Right renal cortex interstitium (tissue), 3 donors: ENCODE measurements at regions not wholly inside any gene's neighbourhood (a gene's known extent, or its start where the extent isn't known, plus 50 kb on each side); places are given as distances from the start of the nearest gene placed in this dataset.
"Not testable (repeated sequence)": the region's sequence is repeated elsewhere in the genome, so short reads cannot be mapped to it uniquely, and the experiment has no call there.

Experiments
- DNase-seq, 3 donors: peaks; one replicate each; pipeline ENCODE4 v3.0.0-alpha.2; 2013; ENCODE audit warnings: low read depth in 3 of 3, low spot score in 2 of 3

DNA sequence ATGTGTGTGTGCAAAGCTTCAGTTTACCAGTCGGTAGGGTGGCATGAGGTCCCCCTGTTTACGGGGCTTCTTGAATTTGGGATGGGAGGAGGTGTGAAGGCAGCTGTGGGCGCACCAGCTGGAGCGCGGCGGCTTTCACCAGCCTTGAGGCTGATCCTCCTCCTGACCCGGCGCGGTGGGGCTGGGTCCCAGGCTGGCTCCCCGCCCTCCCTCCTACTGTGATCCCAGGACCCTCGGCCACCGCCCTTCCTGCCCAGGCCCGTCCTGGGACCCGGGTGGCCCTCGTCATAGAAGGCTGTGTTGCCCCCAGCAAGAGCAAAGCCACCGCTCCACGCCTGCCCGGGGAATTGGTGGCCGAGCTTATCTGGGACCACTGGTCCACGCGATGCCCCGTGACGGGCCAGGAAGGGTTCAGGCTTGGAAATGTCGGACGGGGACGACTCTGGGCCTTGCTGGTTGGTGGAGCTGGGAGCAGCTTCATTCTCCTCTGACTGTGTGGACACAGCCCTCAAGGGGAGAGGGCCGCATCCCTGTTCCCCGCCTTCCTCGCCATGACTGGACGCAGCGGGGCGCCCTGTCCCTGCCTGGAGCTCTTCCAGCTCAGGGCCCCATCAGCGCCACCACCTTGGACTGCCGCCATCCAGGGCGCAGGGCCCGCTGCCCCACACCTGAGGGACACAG lies 271.1 kb upstream of the IRX1 start:
- no peak for DNase-seq

- DNase-seq: not testable (repeated sequence)
Observed at GRCh38 chr5:3323966-3324365, 271.7 kb upstream of the IRX1 start.

DNA sequence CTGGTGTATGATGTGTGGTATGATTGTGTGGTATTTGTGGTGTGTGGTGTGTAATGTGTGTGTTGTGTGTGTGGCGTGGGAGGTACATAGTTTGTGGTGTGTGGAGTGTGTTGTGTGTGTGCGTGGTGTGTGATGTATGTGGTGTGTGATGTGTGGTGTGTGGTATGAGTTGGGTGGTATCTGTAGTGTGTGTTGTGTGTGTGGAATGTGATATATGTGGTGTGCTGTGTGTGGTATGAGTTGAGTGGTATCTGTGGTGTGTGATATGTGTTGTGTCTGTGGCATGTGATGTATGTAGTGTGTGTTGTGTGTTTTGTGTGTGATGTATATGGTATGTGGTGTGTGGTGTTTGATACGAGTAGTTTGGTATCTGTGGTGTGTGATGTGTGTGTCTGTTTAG lies 272.5 kb upstream of the IRX1 start:
- no peak for DNase-seq

DNA sequence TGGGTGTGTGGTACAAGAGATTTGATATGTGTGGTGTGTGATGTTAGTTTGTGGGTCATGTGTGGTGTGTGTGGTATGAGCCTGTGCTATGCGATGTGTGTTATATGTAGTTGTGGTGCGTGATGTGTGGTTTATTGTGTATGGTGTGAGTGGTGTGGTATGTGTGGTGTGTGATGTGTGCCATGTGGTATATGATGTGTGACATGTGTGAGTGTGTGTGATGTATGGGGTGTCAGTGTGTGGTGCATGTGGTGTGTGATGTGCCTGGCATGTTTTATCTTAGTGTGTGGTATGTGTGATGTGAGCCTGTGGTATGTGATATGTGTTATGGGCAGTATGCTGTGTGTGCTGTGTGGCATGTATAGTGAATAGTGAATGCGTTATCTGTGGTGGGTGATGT lies 273.0 kb upstream of the IRX1 start:
- no peak for DNase-seq

DNA sequence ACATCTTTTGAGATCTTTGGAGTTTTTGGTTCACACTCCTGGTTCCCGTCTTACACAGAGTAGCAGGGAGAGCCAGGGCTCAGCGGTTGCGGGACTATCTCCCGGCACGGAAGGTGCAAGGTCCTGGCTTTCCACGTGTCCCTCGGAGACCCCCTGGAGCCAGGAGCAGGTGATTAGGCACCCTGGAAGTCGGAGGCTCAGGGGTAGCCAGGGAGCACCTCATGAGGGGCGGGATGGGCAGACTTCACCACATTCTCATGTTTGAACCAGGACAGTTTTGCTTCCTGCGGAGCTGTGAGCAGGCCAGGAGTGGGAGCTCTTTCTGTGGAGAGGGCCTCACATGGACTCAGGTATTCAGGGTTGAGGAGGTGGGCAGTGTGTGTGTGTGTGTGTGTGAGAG lies 273.7 kb upstream of the IRX1 start:
- DNase-seq: no peak

- DNase-seq: no peak
Observed at GRCh38 chr5:3321119-3321760, 274.4 kb upstream of the IRX1 start.

DNA sequence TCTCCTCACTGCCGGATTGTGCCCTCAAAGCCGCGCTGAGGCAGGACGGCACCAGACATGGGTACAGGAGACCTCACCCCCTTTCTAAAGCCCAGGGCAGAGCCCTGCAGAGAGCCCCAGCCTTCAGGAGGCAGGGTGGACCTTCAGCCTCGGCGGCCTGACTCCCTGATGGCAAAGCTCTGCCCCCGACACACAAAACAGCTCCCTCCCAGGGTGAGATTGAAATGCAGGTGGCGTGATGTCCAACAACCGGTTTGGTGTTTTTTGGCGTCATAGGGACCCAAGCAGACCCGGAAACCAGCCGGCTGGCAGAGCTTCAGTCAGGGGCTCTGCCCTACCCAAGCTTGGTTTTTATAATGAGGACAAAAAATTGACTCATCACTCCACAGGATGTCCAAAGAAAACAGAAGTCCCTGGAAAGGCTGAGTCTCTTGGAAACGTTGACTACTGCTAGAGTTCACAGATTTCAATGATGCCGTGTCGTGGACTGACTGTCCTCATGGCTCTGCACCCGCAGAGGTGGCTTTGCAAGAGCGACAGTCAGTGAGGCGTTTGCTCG lies 275.2 kb upstream of the IRX1 start:
- DNase-seq: no peak

DNA sequence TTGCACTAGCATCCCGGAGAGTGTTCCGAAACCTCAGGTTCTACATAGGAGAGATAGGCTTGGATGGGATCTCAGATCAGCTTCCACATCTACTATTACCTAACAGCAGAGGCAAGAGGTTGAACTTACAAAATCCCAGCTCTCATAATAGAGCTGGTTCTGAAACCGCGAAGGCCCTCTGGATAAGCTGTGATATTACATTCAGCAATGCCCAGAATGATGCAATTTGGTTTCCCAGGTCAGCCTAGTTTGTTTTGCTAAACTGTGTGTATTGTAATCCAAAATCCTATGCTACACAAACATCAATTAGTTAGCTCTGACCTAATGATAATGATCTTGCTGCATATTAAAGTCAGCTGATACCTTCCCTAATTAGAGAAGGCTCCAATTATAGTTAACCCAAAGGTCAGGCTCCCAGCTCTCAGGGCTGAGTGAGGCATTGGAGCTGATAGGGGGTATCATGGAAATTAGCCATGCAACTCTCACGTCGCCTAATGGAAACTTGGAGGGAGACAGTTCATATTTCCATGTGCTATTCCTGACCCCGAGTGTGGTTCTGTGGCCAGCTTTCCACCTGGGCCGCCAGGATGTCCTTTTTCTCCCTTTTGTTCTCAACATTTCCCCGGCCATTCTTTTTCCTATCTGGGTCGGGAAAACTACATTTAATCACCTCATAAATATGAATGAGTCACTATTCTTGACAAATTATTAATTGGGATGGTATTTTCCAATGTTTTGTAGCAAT lies 278.4 kb upstream of the IRX1 start:
- DNase-seq: no peak

DNA sequence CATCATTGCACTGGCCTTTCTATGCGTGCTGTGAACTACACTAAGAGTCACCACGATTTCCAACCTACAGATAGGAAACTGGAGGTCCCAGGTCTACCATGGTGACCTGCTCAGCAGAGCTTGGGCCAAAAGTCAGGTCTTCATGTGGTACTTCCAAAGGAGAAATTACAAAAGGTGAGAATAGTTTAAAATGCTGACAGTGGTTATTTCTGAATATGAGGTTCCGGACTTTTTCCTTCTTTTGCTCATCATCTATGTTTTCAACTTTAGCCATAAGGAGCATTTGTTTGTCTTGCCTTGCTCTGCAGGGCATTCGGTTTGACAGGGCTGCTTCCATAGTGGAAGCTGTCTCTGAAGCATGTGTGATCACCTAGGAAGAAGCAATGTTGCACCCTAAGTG lies 282.1 kb upstream of the IRX1 start:
- no peak for DNase-seq

GRCh38 chr5:3312299-3312698 lies 283.3 kb upstream of the IRX1 start:
- DNase-seq: no peak

DNA sequence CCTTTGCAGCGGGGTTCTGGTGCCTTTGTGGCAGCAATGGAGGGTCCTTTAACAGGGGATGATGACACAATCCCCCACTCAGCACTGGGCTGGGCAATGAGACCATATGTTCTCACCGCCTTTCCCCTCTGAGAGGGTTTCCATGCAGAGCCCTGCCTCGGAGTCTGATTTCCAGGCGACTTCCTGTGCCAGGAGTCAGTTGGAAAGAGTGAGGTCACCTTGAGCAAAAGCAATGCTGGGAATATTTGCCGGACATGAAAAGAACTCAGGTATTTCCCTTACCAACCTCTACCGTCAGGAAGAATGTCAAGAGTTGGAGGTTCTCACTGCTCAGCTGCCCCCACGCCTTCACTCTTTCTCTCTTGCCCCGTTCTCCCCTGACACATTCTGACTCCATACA lies 284.2 kb upstream of the IRX1 start:
- no peak for DNase-seq

DNA sequence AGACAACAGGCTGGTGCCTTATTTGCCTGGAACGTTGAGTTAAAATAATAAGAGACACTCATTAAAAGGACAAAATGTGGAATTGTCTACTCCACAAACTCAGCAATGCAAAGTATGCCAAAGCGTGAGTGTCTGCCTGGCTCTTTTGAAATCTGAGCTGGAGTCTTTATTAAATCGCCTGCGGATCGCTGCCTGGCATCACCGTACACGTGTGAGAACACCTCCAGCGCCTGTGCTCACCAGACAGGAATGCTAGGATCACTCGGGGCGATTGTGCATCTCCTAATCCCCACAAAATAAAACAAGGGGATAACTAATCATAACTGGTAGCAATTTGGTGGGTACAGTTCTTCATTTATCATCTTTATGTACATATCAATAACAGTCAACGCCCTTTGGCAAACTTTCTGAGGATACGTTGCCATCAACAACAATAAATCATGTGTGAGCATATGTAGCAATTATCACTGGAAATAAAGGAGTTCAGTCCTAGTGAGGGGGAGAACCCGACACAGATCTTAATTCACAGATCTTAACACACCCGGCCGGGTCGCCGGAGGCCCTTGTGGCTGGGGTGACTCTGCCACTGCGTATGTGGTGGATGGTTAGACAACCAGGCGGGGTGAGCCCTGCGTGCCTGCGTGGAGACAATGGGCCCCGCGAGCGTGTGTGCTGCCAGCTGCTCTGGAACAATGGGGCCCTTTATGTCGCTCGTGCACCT lies 284.9 kb upstream of the IRX1 start:
- no peak for DNase-seq

DNA sequence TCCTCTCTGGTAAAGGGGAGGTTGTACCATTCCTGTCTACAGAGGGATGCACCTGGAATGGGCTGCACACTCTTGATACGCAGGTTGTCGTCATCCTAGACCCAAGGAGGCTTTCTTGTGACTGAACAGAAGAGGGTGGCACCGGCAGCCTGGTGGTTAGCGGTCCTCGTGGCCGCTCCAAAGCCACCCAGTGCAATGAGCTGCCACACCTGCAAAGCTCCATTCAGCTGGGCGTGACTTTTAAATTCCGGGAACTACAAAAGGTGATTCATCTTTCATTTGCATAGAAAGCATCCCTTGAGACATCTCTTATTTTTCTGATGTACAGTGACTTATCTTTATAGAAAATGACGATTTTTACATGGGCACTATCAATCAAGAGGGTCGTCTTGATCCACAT lies 286.1 kb upstream of the IRX1 start:
- no peak for DNase-seq

- no peak for DNase-seq
Observed at GRCh38 chr5:3307982-3308621, 287.5 kb upstream of the IRX1 start.

DNA sequence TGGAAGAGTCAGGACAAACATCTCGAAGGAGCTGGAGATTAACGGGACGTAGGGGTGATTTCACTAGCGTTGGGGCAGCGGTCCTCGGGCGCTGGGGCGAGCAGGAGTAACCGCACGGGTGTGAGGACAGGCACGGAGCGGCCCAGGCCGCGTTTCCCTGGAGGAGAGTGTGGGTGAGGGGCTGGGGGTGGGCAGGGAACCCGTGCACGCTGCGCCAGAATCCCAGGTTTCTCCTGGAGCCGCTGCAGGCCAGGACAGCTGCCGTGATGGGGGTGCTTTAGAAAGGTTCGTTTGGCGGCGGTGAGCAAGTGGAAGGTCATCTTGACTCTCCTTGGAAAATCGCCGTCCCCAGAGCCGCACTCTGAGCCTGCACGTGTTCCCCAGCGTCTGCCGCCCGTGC lies 290.2 kb upstream of the IRX1 start:
- no peak for DNase-seq

DNA sequence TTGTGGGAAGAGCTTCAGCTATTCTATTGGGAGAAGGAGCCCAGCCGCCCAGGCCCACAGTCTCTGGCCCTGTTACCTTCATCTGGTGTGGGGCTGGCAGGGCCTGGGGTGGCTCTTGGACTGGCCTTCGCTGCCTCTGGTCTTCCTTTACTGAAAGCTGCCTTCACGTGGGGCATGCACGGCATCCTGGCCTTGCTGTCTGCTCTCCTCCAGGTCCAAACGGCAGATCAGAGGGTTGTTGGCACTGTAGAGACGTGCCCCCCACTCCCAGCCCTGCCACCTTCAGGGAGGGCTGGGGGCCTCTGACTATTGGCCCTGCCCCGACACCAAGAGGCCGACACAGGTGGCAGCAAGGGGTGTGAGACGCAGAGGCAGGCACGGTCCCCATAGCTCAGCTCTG lies 291.3 kb upstream of the IRX1 start:
- no peak for DNase-seq

GRCh38 chr5:3303777-3304176 lies 291.9 kb upstream of the IRX1 start:
- no peak for DNase-seq

- no peak for DNase-seq
Observed at GRCh38 chr5:3302228-3302627, 293.4 kb upstream of the IRX1 start.

GRCh38 chr5:3301306-3301705 lies 294.3 kb upstream of the IRX1 start:
- DNase-seq: no peak

DNA sequence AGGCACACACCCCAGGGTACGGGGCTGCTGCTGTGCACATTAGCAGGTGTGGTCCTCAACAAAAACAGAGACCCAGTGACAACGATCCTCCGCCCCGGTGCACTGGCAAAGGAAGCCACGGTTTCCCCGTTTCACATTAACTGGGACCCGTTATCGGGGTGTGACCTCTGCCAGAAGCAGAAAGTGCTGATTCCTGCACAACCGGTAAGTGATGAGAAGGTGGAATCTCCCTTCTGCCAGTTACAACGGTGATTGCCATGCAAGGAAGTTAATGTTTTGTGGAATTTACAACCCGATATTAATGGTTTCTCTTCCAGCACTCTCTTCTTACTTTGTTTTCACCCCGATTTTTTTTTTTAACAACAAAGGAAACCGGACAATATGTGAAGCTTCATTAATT lies 294.9 kb upstream of the IRX1 start:
- no peak for DNase-seq

- no peak for DNase-seq
Observed at GRCh38 chr5:3299441-3299840, 296.2 kb upstream of the IRX1 start.
